Peyer's patch (tissue), 4 donors: ENCODE measurements at regions not wholly inside any gene's neighbourhood (a gene's known extent, or its start where the extent isn't known, plus 50 kb on each side); places are given as distances from the start of the nearest gene placed in this dataset.

ENCODE experiments used
- DNase-seq, 3 donors: peaks; one replicate each; pipeline ENCODE4 v3.0.0-alpha.2; 2017 to 2019
- H3K27ac ChIP-seq, 4 donors: fragments of 200-600 bp; sonication (generic); one replicate each; pipeline ENCODE4 v1.5.1; 2016 to 2019
- H3K27me3 ChIP-seq, 2 donors: fragments of 200-600 bp; sonication (generic); one replicate each; pipeline ENCODE4 v1.5.1; 2019
- H3K36me3 ChIP-seq, 3 donors: fragments of 200-600 bp; sonication (generic); one replicate each; pipeline ENCODE4 v1.5.1; 2016 to 2019
- H3K4me1 ChIP-seq, 4 donors: fragments of 200-600 bp; sonication (generic); one replicate each; pipeline ENCODE4 v1.5.1; 2016 to 2019
- H3K4me3 ChIP-seq, 4 donors: fragments of 200-600 bp; sonication (generic); 1 replicate in 3 of 4; 2 replicates in 1 of 4; pipeline ENCODE4 v1.5.1; 2016 to 2019; ENCODE audit warnings: mild to moderate bottlenecking in 1 of 4
- H3K9me3 ChIP-seq, 4 donors: fragments of 200-600 bp; sonication (generic); one replicate each; pipeline ENCODE4 v1.5.1; 2016 to 2019; ENCODE audit warnings: mild to moderate bottlenecking in 1 of 4
- POLR2A ChIP-seq, 2 donors: fragments of 450-650 bp; IDR thresholded peaks; one replicate each; pipeline ENCODE4 v1.5.1; 2017; ENCODE audit warnings: antibody characterized with exemption in 2 of 2, mild to moderate bottlenecking in 2 of 2, moderate library complexity in 2 of 2
- TF ChIP-seq, protein P1 (sequence below), 6 experiments: fragments of 450-650 bp in 4 of 6; fragments of 200-600 bp in 2 of 6; sonication (generic) in 1 of 6; IDR thresholded peaks; one replicate each; pipeline ENCODE4 v1.5.1; 2017 to 2019; ENCODE audit warnings: antibody characterized with exemption in 6 of 6, mild to moderate bottlenecking in 3 of 6, moderate library complexity in 1 of 6

DNA sequence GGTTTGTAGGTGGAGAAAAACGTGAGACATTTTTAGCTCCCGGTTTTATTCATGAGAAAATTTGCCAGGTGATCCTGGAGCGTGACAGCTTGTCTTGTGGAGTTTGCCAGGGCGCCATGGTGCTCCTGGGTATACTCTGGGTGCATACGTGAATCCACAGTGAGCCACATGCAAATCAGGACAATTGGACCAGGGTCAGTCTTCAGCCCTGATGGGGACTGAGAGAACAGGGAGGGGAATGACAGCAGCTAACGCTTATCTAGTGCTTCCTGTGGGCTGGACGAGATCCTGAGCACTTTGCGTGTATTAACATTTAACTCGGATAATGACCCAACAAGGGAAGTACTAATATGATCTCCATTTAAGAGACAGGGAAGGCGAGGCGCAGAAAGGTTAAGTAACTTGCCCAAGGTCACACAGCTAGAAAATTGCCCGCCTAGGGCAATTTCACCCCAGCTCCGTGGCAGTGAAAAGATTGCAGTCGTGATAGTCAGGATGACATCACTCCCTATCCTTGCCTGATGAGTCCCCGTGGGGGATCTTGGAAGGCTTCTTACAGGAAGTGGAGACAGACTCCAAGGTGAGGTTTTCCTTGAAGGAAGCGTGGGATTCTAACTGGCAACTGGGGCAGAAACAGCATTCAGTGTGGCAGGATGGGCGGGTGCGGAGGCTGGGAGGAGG, 118.4 kb upstream of the NCOR2 start:
- no peaks in the 10 kb centered on the region for H3K27me3 ChIP-seq
- peaks cover 0 to 29% (median 2%) of the 10 kb centered on the region in 4 donors for H3K4me1 ChIP-seq
- no peaks in the 10 kb centered on the region for H3K36me3 ChIP-seq
- TF ChIP-seq, protein P1, sequence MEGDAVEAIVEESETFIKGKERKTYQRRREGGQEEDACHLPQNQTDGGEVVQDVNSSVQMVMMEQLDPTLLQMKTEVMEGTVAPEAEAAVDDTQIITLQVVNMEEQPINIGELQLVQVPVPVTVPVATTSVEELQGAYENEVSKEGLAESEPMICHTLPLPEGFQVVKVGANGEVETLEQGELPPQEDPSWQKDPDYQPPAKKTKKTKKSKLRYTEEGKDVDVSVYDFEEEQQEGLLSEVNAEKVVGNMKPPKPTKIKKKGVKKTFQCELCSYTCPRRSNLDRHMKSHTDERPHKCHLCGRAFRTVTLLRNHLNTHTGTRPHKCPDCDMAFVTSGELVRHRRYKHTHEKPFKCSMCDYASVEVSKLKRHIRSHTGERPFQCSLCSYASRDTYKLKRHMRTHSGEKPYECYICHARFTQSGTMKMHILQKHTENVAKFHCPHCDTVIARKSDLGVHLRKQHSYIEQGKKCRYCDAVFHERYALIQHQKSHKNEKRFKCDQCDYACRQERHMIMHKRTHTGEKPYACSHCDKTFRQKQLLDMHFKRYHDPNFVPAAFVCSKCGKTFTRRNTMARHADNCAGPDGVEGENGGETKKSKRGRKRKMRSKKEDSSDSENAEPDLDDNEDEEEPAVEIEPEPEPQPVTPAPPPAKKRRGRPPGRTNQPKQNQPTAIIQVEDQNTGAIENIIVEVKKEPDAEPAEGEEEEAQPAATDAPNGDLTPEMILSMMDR (IDR thresholded peaks at IDR 0.05): no peak
- TF ChIP-seq POLR2A (IDR thresholded peaks at IDR 0.05): no peak
- no peak overlapping the region for H3K4me3 ChIP-seq
- H3K27ac ChIP-seq: peak overlapping the region in 3 of 4 donors; percentile 28 to 78 (median 48)
- no peaks in the 10 kb centered on the region for H3K9me3 ChIP-seq
- no peak for DNase-seq

DNA sequence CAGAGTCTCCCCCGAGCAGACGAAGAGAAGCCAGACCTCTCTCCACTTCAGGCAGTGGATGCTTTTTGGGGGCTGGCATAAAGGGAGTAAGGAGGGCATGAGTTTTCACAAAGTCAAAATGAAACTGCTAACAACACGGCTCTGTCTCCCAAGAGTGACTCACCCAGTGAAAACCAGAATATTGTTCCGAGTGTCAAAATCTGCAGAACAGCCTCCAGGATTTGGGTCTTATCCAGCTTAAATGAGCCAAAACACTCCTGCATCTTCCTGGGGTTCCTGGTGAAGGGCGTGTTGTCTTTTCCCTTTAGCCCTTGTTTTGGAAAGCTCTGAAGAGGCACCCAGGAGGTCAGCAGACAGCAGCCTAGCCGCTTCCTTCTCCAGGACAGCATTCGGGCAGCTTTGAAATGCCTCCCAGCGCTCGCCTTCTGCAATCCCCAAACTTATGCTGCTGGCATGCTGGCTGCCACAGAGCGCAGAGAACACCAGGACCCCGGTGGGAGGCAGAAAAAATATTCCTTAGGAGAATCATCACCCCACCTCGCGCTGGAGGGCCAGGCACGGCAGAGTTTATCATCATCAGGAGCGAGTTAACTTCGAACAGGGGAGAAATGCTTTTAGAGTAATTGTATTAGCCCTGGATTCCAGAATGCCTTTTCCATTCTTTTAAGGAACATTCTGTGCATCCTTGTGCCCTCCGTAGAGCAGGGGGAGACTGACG, 117.7 kb upstream of the NCOR2 start:
- H3K27ac ChIP-seq: peak overlapping the region; percentile 28 to 78 (median 47)

DNA sequence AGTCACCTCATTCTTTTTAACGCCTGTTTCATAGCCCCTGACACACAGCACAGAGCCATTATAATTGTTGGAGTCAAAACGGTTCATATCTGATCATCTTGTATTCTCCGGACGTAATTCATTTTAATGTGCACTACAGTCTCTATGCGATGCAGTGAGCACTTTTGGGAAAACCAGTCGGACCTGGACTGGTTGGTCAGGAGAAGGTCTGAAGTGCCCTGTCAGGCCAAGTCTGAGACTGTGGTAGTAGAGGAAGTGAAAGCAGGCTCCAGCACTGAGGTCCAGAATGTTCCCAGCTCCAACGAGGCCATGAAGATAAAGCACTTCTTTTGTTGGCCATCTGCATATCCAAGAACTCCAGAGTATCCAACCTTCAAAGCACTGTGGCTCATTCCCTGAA, 117.1 kb upstream of the NCOR2 start:
- Histone ChIP-seq H3K9me3 (no peaks in the 10 kb centered on the region), H3K36me3 (no peaks in the 10 kb centered on the region), H3K4me1 (peaks cover 0 to 38% (median 2%) of the 10 kb centered on the region in 4 donors), H3K4me3 (no peak overlapping the region), H3K27ac (peak overlapping the region; percentile 28 to 78 (median 47)), H3K27me3 (no peaks in the 10 kb centered on the region)
- DNase-seq: no peak
- TF ChIP-seq, protein P1 (IDR thresholded peaks at IDR 0.05): no peak
- TF ChIP-seq POLR2A (IDR thresholded peaks at IDR 0.05): no peak

More for the DNA sequence above, 117.7 kb upstream of the NCOR2 start:
- no peaks in the 10 kb centered on the region for H3K27me3 ChIP-seq
- no peak for TF ChIP-seq POLR2A (IDR thresholded peaks at IDR 0.05)
- TF ChIP-seq, protein P1 (IDR thresholded peaks at IDR 0.05): no peak
- no peaks in the 10 kb centered on the region for H3K9me3 ChIP-seq
- no peak for DNase-seq
- H3K36me3 ChIP-seq: no peaks in the 10 kb centered on the region
- peaks cover 0 to 32% (median 2%) of the 10 kb centered on the region in 4 donors for H3K4me1 ChIP-seq
- no peak overlapping the region for H3K4me3 ChIP-seq

DNA sequence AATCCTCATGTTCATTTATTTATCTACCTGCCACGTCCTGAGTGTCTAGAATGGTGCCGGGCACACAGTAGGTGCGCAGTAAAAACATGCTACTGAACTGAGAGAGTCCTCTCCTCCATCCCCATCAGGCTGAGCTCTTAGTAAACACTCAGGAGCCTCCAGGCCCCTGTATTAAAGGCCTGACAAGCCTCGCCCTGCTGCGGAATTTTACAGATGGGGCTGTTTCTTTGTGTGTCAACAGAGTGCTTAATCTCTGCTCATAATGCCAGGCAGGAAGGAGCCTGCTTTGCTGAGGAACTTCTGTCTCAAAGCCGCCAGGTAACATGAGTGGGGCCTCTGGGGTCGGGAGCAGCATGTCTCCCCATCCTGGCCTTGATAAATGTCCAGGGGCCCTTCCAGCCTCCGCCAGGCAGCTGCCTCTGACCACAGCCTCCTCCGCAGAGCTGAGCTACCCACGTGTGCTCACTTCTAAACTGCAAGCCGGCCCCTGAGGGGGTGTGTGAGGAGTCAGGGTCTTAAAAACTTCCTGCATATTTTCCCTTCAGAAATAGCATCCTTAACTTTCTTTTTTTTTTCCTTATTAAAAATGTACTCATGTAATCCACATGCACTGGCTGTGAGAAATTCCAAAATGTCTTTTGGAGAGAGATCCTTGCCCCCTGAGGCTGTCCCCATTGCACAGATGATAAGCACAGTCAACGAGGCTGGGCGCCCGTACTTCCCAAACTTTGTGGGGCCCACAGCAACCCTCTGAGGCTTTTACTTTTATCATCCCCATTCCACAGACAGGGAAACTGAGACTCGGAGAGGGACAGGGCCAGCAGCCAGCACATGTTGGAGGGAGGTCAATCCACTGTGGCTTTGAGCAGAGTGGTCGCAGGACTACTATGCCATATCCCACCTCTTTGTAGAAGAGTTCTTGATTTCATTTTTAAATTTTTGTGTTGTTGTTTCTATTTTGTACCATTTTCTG, 116.0 kb upstream of the NCOR2 start:
- no peaks in the 10 kb centered on the region for H3K36me3 ChIP-seq
- H3K27ac ChIP-seq: peak overlapping the region in 2 of 4 donors; percentile 63 to 78
- H3K4me1 ChIP-seq: peaks cover 0 to 39% (median 2%) of the 10 kb centered on the region in 4 donors
- no peaks in the 10 kb centered on the region for H3K27me3 ChIP-seq
- no peak for TF ChIP-seq POLR2A (IDR thresholded peaks at IDR 0.05)
- TF ChIP-seq, protein P1 (IDR thresholded peaks at IDR 0.05): no peak
- no peaks in the 10 kb centered on the region for H3K9me3 ChIP-seq
- no peak for DNase-seq
- no peak overlapping the region for H3K4me3 ChIP-seq

DNA sequence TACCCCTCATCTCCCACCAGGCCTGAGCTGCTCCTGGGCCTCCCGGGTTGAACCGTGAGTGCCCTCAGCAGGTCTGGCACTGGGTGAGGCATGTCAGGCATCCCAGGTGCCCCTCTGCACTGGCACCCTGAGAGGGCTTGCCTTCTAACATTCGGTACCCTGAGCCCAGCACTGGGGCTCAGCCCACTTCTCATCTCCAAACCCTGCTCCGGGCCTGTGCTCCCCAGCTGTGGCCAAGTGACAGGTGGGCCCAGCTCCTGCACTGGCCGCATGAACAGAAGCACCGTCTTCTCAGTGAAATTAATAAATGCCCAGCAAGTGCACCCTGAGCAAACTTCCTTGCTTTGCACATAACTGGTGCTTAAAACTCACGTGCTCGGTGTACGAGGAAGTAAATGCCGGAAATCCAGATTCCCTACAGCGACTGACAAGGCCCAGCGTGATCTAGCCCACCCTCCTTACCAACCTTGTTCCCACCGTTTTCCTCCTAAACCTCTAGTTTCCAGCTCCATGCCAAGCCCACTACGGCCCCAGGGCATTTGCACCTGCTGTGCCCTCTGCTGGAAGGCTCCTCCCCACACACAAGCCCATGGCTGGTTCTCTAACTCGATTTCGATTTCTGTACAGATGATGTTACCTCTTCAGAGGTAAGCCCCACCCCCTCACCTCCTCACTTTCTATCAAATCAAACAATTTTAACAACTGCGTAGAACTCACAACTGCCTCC, 115.2 kb upstream of the NCOR2 start:
- no peaks in the 10 kb centered on the region for H3K36me3 ChIP-seq
- H3K27me3 ChIP-seq: no peaks in the 10 kb centered on the region
- H3K9me3 ChIP-seq: no peaks in the 10 kb centered on the region
- no peak overlapping the region for H3K4me3 ChIP-seq
- DNase-seq: no peak
- no peak for TF ChIP-seq POLR2A (IDR thresholded peaks at IDR 0.05)
- TF ChIP-seq, protein P1 (IDR thresholded peaks at IDR 0.05): no peak
- peaks cover 0 to 39% (median 2%) of the 10 kb centered on the region in 4 donors for H3K4me1 ChIP-seq
- H3K27ac ChIP-seq: peak overlapping the region in 3 of 4 donors; percentile 38 to 70 (median 63)
